GM19035 (cell line): ENCODE measurements at regions not wholly inside any gene's neighbourhood (a gene's known extent, or its start where the extent isn't known, plus 50 kb on each side); places are given as distances from the start of the nearest gene placed in this dataset.

Experiments
- ATAC-seq: cut with Tn5 transposase; IDR thresholded peaks from one replicate; pipeline ENCODE4 v1.9.1; 2021; ENCODE audit not compliant: unreplicated experiment

- ATAC-seq: no peak
Observed at GRCh38 chr17:31595076-31595475, 203.6 kb downstream of the RAB11FIP4 start.

- ATAC-seq: no peak
Observed at GRCh38 chr17:31594416-31594815, 202.9 kb downstream of the RAB11FIP4 start.

DNA sequence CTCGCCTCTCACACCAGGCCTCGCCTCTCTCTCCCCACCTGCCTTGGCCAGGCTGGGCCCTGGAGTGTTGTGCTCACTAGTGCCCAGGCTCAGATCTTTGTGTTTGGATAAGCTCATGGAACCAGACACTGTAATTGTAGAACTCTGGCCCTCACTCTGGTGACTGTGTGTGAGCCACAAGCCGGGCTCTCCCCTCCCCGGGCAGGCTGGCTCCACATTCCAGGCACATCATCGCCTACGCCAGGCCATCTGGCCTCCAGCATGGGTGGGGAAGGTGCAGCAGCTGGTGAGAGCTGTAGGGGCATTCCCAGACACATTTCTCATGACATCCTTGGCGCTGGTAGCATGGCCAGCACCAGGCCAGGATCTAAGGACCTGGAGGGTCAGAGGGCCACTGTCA, 202.3 kb downstream of the RAB11FIP4 start:
- ATAC-seq: no peak

DNA sequence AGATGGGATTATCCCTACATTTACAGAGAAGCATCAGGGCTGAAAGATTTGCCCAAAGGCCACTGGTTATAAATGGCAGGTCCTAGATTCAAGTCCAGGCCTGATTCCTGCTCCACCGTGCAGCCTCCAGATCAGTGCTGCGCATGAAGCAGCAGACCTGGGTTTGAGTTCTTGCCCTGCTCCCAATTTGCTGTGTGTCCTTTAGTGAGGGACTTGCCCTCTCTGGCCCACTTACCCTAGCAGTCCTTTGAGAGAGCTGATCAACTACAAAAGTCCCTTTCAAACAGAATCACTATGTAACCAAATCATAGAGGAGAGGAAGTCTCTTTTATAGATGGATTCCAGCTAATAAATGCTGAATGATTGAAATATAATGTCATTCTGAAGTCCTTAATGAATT, 200.4 kb downstream of the RAB11FIP4 start:
- ATAC-seq: no peak

DNA sequence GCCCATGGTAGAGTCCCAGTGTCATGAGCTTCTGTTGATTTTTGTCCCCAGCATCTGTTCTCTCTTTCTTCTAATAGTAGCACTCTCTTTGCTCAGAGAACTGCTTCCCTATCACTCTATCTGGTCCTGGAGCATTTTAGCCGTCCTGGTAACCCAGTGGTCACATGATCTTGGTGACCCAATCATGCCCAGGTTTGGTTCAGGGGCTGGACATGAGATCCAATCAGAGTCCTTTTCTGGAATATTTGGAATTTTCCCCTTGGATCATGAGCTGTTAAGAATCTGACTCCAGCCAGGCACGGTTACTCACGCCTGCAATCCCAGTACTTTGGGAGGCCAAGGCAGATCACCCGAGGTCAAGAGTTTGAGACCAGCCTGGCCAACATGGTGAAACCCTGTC, 197.0 kb downstream of the RAB11FIP4 start:
- no peak for ATAC-seq

DNA sequence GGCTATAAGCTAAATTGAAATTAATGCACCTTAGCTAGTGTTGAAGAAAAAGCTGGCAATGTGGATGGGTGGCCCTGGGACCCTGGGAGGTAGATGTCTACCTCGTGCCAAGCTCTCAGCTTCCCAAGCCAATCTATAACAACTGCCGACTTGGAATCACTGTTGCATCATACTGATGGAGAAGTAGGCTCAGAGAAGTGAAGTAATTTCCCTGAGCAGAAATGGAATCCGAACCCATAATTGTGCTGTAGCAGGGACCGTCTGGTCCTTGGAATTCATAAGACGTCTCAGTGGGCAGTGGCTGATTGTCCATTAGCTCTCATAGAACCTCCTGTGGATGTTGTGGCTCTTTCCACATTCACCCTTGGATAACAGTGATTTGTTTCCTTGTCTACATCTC, 196.6 kb downstream of the RAB11FIP4 start:
- ATAC-seq: no peak
